ENCODE measurements at regions not wholly inside any gene's neighbourhood (a gene's known extent, or its start where the extent isn't known, plus 50 kb on each side); places are given as distances from the start of the nearest gene placed in this dataset.

DNA sequence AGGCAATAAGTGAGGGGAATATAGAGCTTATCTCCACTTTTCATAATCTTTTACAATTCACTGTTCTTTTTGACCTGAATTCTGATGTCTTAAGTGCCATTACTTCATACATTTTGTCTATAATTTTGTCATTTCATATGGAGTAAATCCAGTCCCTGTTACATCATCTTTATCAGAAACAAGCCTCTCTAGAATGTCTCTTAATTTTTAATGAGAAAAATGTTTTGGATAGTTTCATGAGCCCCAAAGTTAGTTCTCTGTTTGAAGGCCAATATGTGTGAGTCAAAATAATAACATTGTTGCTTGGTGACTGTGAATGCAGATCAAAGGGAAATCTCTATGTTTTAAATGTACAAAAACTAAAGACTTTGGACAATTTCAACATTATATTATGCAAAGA is 329.6 kb upstream of the ARRDC3 start:
- no peak for DNase-seq (ENCODE audit: low read depth)

DNA sequence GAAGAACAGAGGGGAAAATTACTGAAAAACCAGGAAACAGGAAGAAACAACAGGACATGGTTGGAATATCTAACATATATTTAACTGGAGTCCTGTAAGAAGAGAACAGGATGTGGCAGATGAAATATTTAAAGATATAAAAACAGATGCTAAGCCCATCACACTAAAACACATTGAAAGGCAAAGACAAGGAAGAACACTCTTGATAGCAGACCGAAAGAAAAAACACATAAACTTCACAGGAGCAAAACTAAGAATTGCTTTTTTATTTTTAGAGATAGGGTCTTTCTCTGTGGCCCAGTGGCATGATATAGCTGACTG is 324.4 kb upstream of the ARRDC3 start:
- DNase-seq (ENCODE audit: low read depth), result no peak

DNA sequence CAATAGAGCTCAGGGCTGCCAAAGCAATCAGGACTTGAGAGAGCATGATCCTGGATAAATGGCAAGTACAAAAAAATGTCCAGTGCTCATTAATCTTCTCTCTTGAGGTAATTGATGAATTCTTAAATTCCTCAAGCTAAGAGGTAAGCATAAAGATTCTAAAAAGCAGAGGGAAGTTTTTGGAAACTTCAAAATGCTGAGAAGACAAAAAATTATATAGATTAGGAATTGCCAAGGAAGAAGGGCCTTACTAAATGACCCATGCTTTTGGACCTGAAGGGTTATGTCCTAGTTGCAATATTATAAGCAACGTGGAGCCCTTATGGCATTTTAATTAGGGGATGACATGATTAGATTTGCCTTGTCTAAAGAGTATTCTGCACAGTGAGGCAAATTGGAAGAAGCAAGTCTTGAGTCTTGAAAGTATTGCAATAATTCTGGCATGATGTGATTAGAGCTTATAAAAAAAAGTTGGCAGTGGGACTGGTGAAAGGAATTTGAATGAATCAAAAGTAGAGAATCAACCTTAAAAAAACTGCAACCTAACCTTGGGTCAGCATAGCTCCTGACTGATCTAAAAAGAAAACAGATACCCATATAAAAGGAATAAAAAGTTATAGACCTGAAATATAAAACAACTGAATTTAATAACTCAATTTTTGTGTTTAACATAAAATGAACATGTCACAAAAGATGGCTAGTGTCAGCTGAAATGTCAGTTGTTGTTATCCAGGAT is 323.8 kb upstream of the ARRDC3 start:
- DNase-seq (ENCODE audit: low read depth), result peak; percentile 15

DNA sequence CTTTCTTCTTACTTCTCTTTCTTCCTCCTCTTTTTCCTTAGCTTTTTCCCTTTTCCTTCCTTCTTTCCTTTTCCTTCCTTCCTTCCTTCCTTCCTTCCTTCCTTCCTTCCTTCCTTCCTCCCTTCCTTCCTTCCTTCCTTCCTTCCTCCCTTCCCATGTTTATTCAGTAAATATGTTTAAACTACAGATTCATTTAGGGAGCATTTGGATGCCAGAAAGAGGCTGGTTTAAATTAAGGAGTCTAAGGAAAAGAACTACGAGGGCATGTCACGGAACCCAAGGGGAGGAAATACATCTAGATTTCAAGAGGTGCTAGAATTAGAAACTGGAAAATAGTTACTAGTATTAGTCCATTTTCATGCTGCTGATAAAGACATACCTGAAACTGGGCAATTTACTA is 320.0 kb upstream of the ARRDC3 start:
- DNase-seq (ENCODE audit: low read depth), result no peak

DNA sequence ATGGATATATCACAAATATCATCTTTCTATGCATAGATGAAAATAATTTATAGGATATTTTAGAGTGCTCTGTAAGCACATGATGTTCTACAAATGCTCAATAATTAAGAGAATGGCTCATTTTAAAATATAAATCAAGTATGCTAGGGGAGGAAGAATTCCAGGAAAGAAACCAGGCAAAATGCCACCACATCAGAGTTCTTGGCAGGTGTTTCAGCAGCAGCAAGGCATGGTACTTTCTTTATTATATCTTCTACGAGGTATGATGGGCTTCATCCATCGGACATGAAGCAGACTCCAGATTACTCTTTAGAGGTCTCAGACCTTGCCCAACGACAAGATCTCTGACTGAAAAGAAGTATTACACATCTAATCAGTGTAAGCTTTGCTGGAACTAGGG is 316.3 kb upstream of the ARRDC3 start:
- no peak for DNase-seq (ENCODE audit: low read depth)

DNA sequence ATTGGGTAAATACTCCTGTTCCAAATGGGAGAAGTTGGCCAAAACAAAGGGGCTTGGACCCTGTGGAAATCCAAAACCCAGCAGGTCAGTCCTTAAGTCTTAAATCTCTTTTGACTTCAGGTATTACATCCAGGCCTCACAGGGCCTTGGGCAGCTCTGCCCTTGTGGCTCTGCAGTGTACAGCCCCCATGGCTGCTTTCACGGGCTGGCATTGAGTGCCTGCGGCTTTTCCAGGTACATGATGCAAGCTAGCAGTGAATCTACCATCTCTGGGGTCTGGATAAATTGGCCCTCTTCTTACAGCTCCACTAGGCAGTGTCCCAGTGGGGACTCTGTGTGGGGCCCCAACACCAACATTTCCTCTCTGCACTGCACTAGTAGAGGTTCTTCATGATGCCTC is 308.5 kb upstream of the ARRDC3 start:
- no peak for DNase-seq (ENCODE audit: low read depth)

DNA sequence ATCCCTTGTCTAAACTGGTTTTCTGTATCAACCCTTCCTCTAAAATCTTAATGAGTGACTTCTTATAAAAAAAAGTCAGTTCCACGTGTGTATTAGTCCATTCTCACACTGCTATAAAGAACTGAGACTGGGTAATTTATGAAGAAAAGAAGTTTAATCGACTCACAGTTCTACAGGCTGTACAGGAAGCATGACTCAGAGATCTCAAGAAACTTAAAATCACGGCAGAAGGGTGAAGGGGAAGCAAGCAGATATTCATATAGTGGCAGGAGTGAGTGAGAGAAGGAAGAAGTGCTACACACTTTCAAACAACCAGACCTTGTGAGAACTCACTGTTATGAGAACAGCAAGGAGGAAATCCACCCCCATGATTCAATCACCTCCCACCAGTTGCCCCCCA is 307.8 kb upstream of the ARRDC3 start:
- DNase-seq (ENCODE audit: low read depth), result no peak

DNA sequence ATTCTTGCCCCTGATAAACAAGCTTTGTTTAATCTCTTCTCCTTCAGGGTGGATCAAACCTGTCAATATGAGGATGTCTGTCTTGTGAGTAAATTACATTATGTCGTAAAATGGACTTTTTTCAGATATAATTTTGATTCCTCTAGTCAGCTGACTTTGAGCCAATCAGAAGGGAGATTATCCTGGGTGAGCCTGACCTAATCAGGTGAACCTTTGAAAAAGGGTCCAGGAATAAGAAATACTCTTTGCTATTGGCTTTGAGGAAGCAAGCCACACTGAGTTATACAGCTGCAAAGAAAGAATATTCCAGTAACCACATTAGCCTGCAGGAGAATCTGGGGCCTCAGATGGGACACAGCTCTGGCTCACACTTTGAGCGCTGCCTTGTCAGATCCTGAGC is 304.3 kb upstream of the ARRDC3 start:
- no peak for DNase-seq (ENCODE audit: low read depth)

DNA sequence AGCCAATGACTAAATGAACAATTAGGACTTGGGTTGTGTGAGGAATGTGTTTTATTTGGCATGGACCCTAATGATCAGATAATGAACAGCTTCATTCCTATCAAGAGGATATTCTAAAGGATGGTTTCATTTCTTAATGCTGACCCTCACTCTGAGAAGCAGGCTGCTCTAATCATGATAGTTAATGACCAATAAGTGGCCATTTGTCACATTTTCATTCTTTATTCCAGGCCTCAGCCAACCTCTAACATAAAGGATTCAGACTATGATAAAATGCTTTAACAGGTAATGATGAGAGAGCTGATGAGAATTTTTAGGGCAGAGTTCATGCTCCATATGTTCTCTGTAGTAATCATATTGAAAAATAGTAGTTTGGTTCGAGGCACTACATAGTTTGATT is 301.5 kb upstream of the ARRDC3 start:
- DNase-seq (ENCODE audit: low read depth), result no peak

DNA sequence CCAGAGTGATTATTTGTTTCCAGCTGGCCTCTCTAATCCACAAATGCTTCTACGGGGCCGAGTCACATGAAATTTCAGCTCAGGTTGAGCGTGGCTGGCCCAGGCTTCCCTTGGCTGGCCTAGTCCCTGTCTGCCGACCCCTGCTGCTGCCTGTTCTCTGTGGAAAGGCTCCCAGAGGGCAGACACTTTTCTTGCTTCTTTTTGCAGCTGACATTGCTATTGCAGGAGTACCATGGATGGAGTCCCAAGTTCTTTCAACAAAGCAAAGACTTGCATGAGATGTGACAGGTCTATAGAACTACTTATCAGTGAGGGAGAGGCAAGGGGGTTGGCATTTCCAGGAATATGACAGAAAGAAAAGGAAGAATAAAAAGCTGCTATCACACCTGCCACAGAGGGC is 287.4 kb upstream of the ARRDC3 start:
- DNase-seq (ENCODE audit: low read depth), result no peak

DNA sequence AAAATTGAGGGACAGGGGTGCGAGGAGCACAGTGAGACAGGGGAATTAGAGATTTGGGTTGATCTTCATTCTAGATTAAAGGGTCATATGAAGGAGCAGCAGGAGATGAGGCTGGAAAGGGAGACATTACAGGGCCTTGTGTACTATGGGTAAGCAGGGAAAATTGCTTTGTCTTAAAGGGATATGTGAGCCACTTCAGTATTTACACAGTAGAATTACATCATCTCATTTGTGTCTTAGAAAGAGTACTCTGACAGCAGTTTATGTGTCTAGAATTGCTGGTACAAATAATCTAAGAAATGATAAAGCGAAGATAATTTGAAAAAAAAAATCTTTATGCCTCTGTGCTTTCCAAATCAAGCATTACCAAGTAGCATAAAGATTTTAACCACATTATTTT is 287.0 kb upstream of the ARRDC3 start:
- no peak for DNase-seq (ENCODE audit: low read depth)

DNA sequence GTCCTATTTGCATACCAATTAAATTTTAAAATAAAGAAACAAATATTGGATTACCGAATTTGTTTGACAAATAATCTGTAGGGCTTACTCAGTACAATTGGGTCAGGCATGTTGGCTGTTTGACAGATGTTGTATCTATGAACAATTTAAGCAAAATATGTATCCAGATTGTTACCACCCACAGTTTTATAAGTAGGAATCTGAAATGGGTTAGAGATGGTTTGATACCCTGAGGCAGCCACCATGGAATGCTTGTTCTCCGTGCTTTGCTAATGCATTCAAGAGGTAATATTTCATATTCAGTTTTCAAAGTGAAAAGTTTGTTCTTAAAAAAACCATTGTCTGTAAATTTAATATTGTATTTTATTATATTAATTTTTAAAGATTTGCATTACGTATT is 285.1 kb upstream of the ARRDC3 start:
- no peak for DNase-seq (ENCODE audit: low read depth)

DNA sequence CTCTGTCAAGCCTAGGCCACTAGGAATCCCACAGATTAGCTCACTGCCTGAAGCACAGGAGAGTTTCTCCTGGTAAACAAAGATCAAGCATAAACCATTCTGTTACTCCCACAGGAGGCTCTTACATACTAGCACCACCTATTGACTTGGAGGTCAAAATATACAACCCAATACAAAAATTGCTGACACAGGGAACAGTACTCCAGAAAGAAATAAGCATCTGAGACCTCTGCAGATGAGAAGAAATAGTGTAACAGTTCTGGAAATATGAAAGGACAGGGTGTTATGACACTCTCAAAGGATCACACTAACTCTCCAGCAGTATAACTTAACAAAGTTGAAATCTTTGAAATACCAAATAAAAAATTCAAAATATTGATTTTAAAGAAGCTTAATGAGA is 269.6 kb upstream of the ARRDC3 start:
- no peak for DNase-seq (ENCODE audit: low read depth)

DNA sequence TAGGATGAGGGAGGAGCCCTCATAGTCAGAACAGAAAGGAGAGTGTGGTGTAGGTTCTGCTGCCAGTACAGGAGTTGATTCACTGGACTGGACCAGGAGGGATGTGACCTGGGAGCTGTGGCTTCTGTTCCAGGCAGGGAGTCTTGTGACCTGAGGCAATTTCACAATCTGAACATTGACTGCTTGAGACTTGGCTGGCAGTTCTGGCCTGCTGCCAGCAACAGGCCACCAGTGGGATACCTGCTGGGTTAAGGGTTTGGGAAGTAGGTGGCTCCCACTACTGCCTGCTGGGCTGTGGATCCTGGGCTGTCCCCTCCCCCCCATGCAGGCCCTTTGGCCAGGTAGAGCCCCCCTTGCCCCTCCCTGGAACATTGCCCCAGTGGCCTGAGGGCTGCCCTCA is 268.6 kb upstream of the ARRDC3 start:
- DNase-seq (ENCODE audit: low read depth), result no peak

DNA sequence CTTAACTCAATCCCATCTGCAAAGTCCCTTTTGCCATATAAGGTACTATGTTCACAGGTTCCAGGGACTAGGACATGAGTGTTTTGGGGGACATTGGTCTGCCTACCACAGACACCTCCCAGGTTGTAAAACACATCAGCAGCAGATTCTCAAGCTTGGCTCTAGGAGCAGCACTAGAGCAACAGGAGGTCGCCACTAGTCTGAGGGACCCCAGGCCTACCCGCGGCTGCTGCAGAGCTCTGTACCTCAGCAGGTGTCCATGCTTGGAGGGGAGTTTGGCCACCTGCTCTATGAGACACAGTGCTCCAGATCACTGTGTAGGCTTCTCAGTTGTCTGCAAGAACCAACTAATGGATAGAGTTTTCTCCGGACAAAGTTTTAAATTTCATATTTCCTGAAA is 262.2 kb upstream of the ARRDC3 start:
- no peak for DNase-seq (ENCODE audit: low read depth)

DNA sequence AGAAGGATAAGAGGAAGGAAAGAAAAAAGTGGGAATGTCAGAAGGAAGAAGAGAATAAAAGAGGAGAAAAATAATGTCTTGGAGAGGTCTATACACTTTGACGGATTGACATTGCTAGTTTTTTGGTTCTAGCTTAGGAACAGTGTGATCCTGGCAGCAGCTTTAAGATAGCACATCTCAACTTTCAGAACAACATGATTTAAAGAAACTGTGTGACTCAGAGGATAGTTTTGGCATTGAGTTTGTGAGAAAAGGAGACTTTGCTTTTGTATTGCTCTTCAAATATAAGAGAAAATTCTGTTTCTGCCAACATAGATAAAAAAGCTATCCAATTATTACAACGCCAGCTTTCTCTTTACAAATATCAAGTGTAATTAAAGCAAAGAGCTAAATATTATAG is 260.7 kb upstream of the ARRDC3 start:
- peak; percentile 8 for DNase-seq (ENCODE audit: low read depth)

DNA sequence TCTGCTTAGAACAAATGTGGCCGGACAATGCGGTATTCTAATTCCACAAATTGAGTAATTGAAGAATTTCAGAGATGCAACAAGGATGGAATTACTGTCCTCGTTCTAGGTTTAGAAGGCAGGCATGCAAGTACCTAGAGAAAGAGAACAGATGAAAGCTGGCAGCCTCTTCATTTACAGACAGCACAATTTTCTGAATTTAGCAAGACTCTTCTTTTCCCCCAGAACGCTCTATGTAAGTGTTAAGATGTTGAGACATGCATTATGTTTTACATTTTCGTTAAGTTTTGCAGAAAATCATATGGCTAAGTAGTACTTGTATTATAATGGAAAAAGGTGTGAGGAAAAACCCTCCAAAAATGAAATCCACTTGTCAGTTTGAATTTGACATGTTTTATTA is 259.5 kb upstream of the ARRDC3 start:
- DNase-seq (ENCODE audit: low read depth), result no peak

DNA sequence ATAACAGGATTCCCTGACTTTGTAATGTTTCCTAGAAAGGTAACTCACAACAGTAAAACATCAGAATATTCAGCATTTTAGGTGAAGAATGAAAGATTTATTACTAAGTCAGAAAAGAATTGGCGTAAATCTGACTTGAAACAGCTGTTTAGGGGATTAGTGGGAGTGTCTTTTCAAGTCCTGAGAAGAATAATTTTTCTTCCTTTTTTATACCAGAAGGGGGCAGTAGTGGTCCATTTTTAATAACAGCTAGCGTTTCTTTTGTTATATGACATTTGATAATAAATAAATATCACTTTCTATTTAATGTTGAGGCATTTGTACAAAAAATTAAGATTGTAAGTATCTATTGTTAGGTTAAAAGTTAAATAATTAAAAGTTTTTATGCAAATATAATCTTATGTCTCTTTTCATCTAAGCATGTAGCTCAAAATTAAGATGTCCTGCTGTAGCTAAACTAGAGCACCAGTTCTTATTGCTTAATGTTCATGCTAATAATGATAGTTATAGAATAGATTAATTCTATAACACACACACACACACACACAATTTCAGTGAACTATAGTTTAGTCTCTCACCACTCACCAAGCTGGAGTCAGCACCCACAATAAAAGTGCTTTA is 258.7 kb upstream of the ARRDC3 start:
- DNase-seq (ENCODE audit: low read depth), result peak; percentile 29

DNA sequence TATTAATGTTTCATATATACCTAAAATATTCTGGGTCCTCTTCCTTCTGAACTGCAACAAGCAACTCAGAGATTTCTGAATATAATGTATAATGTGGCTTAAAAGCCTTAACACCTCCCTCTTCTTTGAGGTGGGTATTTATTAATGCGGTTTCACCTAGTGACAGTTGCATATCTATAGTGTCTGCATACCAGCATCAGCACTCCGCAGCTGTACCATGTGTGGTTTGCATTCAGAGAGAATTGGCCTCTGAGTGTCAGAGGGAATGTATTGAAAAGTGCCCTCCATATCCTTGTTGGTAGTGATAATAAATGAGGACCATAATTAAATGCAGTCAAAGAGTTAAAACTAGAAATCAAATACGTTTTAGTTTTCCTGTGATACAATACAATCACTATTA is 256.6 kb upstream of the ARRDC3 start:
- DNase-seq (ENCODE audit: low read depth), result no peak

DNA sequence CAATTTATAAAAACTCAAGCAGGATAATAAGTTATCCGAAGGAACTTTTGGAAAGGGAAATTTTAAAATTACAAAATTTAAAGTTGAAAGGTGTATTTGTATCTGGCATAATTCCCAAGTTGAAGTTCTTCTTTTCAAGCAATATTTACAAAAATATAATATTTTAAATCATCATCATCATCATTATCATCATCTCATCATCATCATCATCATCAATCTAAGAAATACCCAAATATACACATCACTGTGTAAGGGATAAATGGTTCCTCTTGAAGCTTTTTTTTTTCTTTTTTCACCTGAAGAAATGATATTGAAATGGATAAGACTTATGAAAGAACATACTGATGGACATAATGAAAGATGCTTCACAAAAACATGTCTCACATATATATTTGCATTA is 254.9 kb upstream of the ARRDC3 start:
- no peak for DNase-seq (ENCODE audit: low read depth)

DNA sequence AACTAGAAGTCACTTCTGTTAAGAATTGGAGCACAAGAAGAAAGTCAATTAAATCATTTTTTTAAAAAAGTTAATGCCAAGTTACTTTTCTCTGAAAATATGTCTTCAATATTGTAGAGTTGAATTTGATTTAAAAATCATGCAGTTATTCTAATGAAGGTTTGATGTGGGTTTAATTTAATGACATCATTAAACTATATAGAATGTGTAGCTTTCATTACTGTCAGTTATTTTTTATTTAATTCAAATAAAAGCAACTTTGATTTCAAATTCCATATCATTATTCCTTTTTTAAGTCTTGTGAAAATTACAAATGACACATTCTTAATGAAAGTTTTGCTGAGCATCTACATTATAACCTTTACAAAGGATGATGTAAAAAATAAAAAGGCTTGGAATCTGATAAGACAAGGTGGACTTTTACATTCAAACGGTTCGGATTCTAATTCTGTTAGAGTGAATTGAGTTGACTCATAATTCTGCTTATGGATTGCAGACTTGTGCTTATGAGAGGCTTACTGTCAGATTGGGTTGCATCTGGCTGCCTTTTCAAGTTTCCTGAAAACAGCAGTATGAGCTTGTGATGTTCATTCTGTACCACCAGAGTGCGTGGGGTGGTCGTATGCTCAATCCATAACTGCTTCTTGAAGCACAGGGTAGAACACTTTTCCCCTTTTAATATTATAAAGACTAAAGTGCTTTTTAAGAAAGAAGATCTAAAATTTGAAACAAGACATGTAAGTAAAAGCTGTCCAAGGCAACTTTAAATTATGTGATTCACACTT is 253.0 kb upstream of the ARRDC3 start:
- DNase-seq (ENCODE audit: low read depth), result no peak

DNA sequence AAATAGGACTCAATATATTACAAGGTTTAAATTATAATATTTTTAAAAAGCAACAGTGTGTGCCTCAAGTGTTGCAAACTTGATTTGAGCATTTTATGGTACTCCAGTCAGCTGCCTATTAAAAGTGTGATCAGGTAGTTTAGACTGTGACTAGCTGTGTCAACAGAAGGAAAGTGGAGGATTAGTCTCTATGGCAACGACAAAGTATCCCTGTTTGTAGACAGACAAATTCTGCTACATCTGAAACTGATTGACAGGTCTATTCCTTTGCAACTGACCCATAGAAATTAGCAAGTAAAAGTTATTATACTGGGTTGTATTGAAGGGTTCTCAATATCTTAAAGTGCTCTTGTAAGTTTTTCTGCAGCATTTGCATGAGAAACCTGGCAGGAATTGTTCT is 249.8 kb upstream of the ARRDC3 start:
- no peak for DNase-seq (ENCODE audit: low read depth)

DNA sequence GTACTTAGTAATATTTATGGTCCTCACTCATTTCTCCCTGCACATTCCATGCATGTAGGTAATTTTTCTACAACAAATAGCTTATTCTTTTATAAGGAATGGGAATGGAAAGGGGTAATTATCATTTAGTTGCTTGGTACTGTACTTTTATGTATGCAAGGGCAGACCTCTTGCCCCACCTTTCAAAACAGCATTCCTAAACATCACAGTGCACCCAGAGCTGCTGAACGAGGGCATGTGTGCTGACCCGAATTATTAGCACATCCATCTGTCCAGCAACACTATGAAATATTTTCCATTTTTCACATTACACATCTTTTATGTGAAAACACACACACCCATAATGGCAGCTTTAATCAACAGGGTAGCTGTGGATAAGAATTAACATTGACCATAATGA is 228.6 kb upstream of the ARRDC3 start:
- DNase-seq (ENCODE audit: low read depth), result no peak

DNA sequence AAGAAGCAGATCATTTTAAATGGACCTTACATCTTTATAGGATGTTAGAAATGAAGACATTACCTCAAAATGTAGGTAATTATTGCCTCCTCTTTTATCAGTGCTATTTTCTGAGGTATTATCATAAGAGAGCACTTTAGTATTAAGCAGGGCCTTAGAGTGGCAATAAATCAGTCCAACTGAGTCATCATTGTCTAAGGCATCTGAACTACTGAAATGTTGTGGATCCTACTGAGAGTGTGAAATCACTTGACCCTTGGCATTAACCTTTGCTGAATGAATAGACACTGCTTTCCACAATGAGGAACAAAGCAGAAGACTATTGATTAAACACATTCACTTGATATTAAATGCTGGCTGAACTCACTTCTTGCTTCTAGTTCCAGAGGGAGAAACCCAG is 224.6 kb upstream of the ARRDC3 start:
- DNase-seq (ENCODE audit: low read depth), result no peak
